GM12878 (cell line): ENCODE measurements at regions not wholly inside any gene's neighbourhood (a gene's known extent, or its start where the extent isn't known, plus 50 kb on each side); places are given as distances from the start of the nearest gene placed in this dataset.

Experiments
- ATAC-seq: fragments of 200-7000 bp; cut with Tn5 transposase; 3 replicates; pipeline ENCODE4 v1.9.1; 2020; ENCODE audit warnings: mild to moderate bottlenecking, moderate library complexity
- BruUV-seq: library from RNA; stranded (reverse); fragments of 400-500 nt; replicated peaks from 2 replicates; lab custom pipeline; 2021; lab: Mats Ljungman, UMichigan
- CTCF ChIA-PET: fragments of 300-600 bp; sonication (Branson Sonifier 250); formaldehyde crosslinking; extraction: SDS; loops from one replicate; lab custom pipeline; 2021; ENCODE audit warnings: inconsistent platforms; lab: Yijun Ruan, JAX
- POLR2A ChIA-PET: fragments of 350-600 bp; formaldehyde crosslinking; extraction: SDS; loops from one replicate; lab custom pipeline; 2021; ENCODE audit warnings: inconsistent platforms; lab: Charles Lee
- RAD21 ChIA-PET: fragments of 300-600 bp; sonication (Branson Sonifier 250); formaldehyde crosslinking; loops from one replicate; lab custom pipeline; 2023; ENCODE audit warnings: antibody characterized with exemption; ENCODE audit not compliant: unreplicated experiment; lab: Charles Lee
- SMC1A ChIA-PET: fragments of 300-600 bp; sonication (Branson Sonifier 250); formaldehyde crosslinking; loops from one replicate; lab custom pipeline; 2023; ENCODE audit not compliant: unreplicated experiment, uncharacterized antibody; lab: Charles Lee
- DNase-seq: peaks from one replicate; pipeline ENCODE4 v3.0.0-alpha.2; 2011; ENCODE audit warnings: low read depth, low spot score
- FAIRE-seq: peaks from 3 replicates; lab custom pipeline; 2011; peaks lifted over from hg19 to GRCh38; lab: Jason Lieb, UNC
- H2AFZ ChIP-seq: 2 replicates; pipeline ENCODE4 v1.6.0; 2011; ENCODE audit warnings: low read depth, low read length, control low read depth; ENCODE audit not compliant: control insufficient read depth
- H3K27ac ChIP-seq: 2 replicates; pipeline ENCODE4 v1.5.1; 2011; ENCODE audit warnings: control low read depth; ENCODE audit not compliant: control insufficient read depth, insufficient read depth
- H3K27me3 ChIP-seq, 2 experiments: replicated peaks in 1 of 2; 2 replicates each; pipeline versions ENCODE4 v1.6.0 to v1.6.1; 2011; ENCODE audit warnings: low read length in 1 of 2; ENCODE audit not compliant: control insufficient read depth in 2 of 2, insufficient read depth in 2 of 2
- H3K36me3 ChIP-seq, 2 experiments: 2 replicates each; pipeline ENCODE4 v1.5.1; 2011; ENCODE audit warnings: low read length in 1 of 2; ENCODE audit not compliant: control insufficient read depth in 2 of 2, insufficient read depth in 2 of 2
- H3K4me1 ChIP-seq: 2 replicates; pipeline ENCODE4 v1.6.1; 2011; ENCODE audit warnings: mild to moderate bottlenecking, low read length, moderate library complexity, mixed read lengths; ENCODE audit not compliant: control insufficient read depth, insufficient read depth
- H3K4me2 ChIP-seq: 2 replicates; pipeline ENCODE4 v1.6.0; 2011; ENCODE audit warnings: control low read depth; ENCODE audit not compliant: control insufficient read depth, insufficient read depth
- H3K4me3 ChIP-seq: fragments of 200-600 bp; sonication (generic); 2 replicates; pipeline ENCODE4 v1.5.1; 2016
- H3K79me2 ChIP-seq: 2 replicates; pipeline ENCODE4 v1.6.0; 2011; ENCODE audit warnings: low read length; ENCODE audit not compliant: control insufficient read depth, insufficient read depth
- H3K9ac ChIP-seq: 2 replicates; pipeline ENCODE4 v1.8.0; 2011; ENCODE audit warnings: low read length, control low read depth, mixed read lengths; ENCODE audit not compliant: control insufficient read depth, insufficient read depth
- H3K9me3 ChIP-seq: replicated peaks from 3 replicates; pipeline ENCODE4 v1.5.1; 2011; ENCODE audit warnings: mild to moderate bottlenecking, low read length; ENCODE audit not compliant: control insufficient read depth, insufficient read depth
- H4K20me1 ChIP-seq: 2 replicates; pipeline ENCODE4 v1.6.0; 2011; ENCODE audit not compliant: control insufficient read depth, insufficient read depth
- ATF2 ChIP-seq: IDR thresholded peaks from 2 replicates; pipeline ENCODE4 v1.6.1; 2012; ENCODE audit warnings: low read length, inconsistent platforms
- BCLAF1 ChIP-seq: fragments of 450-650 bp; IDR thresholded peaks from 2 replicates; pipeline ENCODE4 v1.6.1; 2017; ENCODE audit warnings: antibody characterized with exemption, mild to moderate bottlenecking, moderate library complexity
- CEBPB ChIP-seq, 2 experiments: fragments of 150-350 bp in 1 of 2; IDR thresholded peaks; 2 replicates each; pipeline ENCODE4 v1.6.1; 2012 to 2014; ENCODE audit warnings: low read depth in 2 of 2, low read length in 2 of 2, borderline replicate concordance in 1 of 2, inconsistent platforms in 1 of 2
- E4F1 ChIP-seq: fragments of 450-650 bp; IDR thresholded peaks from 2 replicates; pipeline ENCODE4 v1.6.1; 2018; ENCODE audit warnings: borderline replicate concordance, mild to moderate bottlenecking; ENCODE audit not compliant: partially characterized antibody
- FOXM1 ChIP-seq: IDR thresholded peaks from 2 replicates; pipeline ENCODE4 v1.6.1; 2012; ENCODE audit warnings: low read depth, mild to moderate bottlenecking, inconsistent platforms, low read length, moderate library complexity
- SP1 ChIP-seq: IDR thresholded peaks from one replicate; pipeline ENCODE4 v1.6.1; 2011; ENCODE audit warnings: low read depth, low read length
- SUPT20H ChIP-seq: IDR thresholded peaks from 2 replicates; pipeline ENCODE4 v1.6.1; 2011; ENCODE audit warnings: low read depth, mild to moderate bottlenecking, low read length, moderate library complexity, borderline replicate concordance; ENCODE audit not compliant: control insufficient read depth
- ZNF207 ChIP-seq: fragments of 450-650 bp; IDR thresholded peaks from 2 replicates; pipeline ENCODE4 v1.6.1; 2014; ENCODE audit warnings: antibody characterized with exemption, mild to moderate bottlenecking, borderline replicate concordance
- WGBS: methylation state at CpG from one replicate; pipeline ENCODE4 v1.1.6; 2016; ENCODE audit warnings: low lambda C conversion rate; ENCODE audit not compliant: insufficient replicate concordance, insufficient coverage; ENCODE audit errors: missing lambda C conversion rate; 5-methylcytosine and 5-hydroxymethylcytosine counted together
- in situ Hi-C: fragments of 300-500 bp; cut with MboI; formaldehyde crosslinking; loops from 9 replicates; pipeline ENCODE4 v1.14.3; 2018; ENCODE audit warnings: mixed read lengths
- intact Hi-C: fragments of 100-400 bp; cut with micrococcal nuclease; formaldehyde crosslinking; loops from one replicate; pipeline ENCODE4 v1.14.2; 2022; ENCODE audit not compliant: unreplicated experiment
- TF ChIP-seq, protein P1 (sequence below): fragments of 450-650 bp; IDR thresholded peaks from 2 replicates; pipeline ENCODE4 v1.6.1; 2016; ENCODE audit warnings: mild to moderate bottlenecking, moderate library complexity, borderline replicate concordance
- TF ChIP-seq, protein P2 (sequence below): IDR thresholded peaks from 2 replicates; pipeline ENCODE4 v1.6.1; 2011; ENCODE audit warnings: borderline replicate concordance, low read depth, mild to moderate bottlenecking, moderate library complexity, low read length; ENCODE audit not compliant: insufficient read depth, poor library complexity, severe bottlenecking

GRCh38 chr7:3238525-3239210 is 62.4 kb upstream of the SDK1 start:
- SMC1A ChIA-PET: no interaction called here
- TF ChIP-seq, protein P1, sequence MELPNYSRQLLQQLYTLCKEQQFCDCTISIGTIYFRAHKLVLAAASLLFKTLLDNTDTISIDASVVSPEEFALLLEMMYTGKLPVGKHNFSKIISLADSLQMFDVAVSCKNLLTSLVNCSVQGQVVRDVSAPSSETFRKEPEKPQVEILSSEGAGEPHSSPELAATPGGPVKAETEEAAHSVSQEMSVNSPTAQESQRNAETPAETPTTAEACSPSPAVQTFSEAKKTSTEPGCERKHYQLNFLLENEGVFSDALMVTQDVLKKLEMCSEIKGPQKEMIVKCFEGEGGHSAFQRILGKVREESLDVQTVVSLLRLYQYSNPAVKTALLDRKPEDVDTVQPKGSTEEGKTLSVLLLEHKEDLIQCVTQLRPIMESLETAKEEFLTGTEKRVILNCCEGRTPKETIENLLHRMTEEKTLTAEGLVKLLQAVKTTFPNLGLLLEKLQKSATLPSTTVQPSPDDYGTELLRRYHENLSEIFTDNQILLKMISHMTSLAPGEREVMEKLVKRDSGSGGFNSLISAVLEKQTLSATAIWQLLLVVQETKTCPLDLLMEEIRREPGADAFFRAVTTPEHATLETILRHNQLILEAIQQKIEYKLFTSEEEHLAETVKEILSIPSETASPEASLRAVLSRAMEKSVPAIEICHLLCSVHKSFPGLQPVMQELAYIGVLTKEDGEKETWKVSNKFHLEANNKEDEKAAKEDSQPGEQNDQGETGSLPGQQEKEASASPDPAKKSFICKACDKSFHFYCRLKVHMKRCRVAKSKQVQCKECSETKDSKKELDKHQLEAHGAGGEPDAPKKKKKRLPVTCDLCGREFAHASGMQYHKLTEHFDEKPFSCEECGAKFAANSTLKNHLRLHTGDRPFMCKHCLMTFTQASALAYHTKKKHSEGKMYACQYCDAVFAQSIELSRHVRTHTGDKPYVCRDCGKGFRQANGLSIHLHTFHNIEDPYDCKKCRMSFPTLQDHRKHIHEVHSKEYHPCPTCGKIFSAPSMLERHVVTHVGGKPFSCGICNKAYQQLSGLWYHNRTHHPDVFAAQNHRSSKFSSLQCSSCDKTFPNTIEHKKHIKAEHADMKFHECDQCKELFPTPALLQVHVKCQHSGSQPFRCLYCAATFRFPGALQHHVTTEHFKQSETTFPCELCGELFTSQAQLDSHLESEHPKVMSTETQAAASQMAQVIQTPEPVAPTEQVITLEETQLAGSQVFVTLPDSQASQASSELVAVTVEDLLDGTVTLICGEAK: no peak
- TF ChIP-seq, protein P2, sequence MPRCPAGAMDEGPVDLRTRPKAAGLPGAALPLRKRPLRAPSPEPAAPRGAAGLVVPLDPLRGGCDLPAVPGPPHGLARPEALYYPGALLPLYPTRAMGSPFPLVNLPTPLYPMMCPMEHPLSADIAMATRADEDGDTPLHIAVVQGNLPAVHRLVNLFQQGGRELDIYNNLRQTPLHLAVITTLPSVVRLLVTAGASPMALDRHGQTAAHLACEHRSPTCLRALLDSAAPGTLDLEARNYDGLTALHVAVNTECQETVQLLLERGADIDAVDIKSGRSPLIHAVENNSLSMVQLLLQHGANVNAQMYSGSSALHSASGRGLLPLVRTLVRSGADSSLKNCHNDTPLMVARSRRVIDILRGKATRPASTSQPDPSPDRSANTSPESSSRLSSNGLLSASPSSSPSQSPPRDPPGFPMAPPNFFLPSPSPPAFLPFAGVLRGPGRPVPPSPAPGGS: no peak
- TF ChIP-seq SP1 (no peak), BCLAF1 (no peak), ATF2 (no peak), ZNF207 (no peak), SUPT20H (no peak), E4F1 (no peak), FOXM1 (no peak), CEBPB (IDR thresholded peaks at IDR 0.05; ENCODE audit: borderline replicate concordance in 1 of 2, low read depth in 2 of 2, low read length in 2 of 2) (no peak)

More at GRCh38 chr7:3238525-3239210, 62.4 kb upstream of the SDK1 start:
- no peaks in the 10 kb centered on the region for H3K36me3 ChIP-seq
- DNase-seq: no peak
- H3K9me3 ChIP-seq: no peaks in the 10 kb centered on the region
- BruUV-seq: no TSS peak
- no peak overlapping the region for H3K27ac ChIP-seq
- H3K9ac ChIP-seq: no peak overlapping the region
- in situ Hi-C loops (no loop called here), intact Hi-C loops (no loop called here)
- 31% methylated on average over 3 of the region's 3 CpGs for WGBS
- RAD21 ChIA-PET: no interaction called here
- no peak for FAIRE-seq
- CTCF ChIA-PET: no interaction called here
- no peaks in the 10 kb centered on the region for H3K27me3 ChIP-seq
- no peak for ATAC-seq
- H4K20me1 ChIP-seq: no peaks in the 10 kb centered on the region
- no peaks in the 10 kb centered on the region for H3K4me1 ChIP-seq
- no peak overlapping the region for H2AFZ ChIP-seq
- POLR2A ChIA-PET: no interaction called here
- H3K4me2 ChIP-seq: no peak overlapping the region
- H3K79me2 ChIP-seq: no peaks in the 10 kb centered on the region
- H3K4me3 ChIP-seq: no peak overlapping the region
